Astrocyte (in vitro differentiated cells and primary cell): ENCODE measurements at regions not wholly inside any gene's neighbourhood (a gene's known extent, or its start where the extent isn't known, plus 50 kb on each side); places are given as distances from the start of the nearest gene placed in this dataset.
A peak's percentile ranks its signal among the peaks of the same experiment; 100 is the strongest.

Experiments used
- DNase-seq: peaks from one replicate; pipeline ENCODE4 v3.0.0-alpha.2; 2010; ENCODE audit warnings: low read depth
- FAIRE-seq: peaks from 2 replicates; lab custom pipeline; 2011; peaks lifted over from hg19 to GRCh38; lab: Jason Lieb, UNC
- H2AFZ ChIP-seq: 2 replicates; pipeline ENCODE4 v1.6.0; 2012; ENCODE audit warnings: low read depth, low read length, inconsistent platforms
- H3K27ac ChIP-seq: 2 replicates; pipeline ENCODE4 v1.5.1; 2011; ENCODE audit warnings: low read depth, low read length, inconsistent platforms
- H3K27me3 ChIP-seq: 2 replicates; pipeline ENCODE4 v1.6.0; 2011; ENCODE audit warnings: low read length, inconsistent platforms; ENCODE audit not compliant: insufficient read depth
- H3K36me3 ChIP-seq: 2 replicates; pipeline ENCODE4 v1.5.1; 2011; ENCODE audit warnings: low read length, inconsistent platforms; ENCODE audit not compliant: insufficient read depth
- H3K4me1 ChIP-seq: 2 replicates; pipeline ENCODE4 v1.5.1; 2011; ENCODE audit warnings: low read length, inconsistent platforms; ENCODE audit not compliant: insufficient read depth
- H3K4me2 ChIP-seq: 2 replicates; pipeline ENCODE4 v1.6.0; 2012; ENCODE audit warnings: low read length, inconsistent platforms
- H3K4me3 ChIP-seq: 2 replicates; pipeline ENCODE4 v1.5.1; 2011; ENCODE audit warnings: low read depth, mild to moderate bottlenecking, low read length, inconsistent platforms; ENCODE audit not compliant: insufficient read depth
- H3K79me2 ChIP-seq: 2 replicates; pipeline ENCODE4 v1.6.0; 2012; ENCODE audit warnings: mild to moderate bottlenecking, low read length, inconsistent platforms; ENCODE audit not compliant: insufficient read depth
- H3K9ac ChIP-seq: 2 replicates; pipeline ENCODE4 v1.6.0; 2012; ENCODE audit warnings: mild to moderate bottlenecking, low read length, inconsistent platforms
- H3K9me3 ChIP-seq: 2 replicates; pipeline ENCODE4 v1.5.1; 2012; ENCODE audit warnings: low read depth, mild to moderate bottlenecking, low read length, inconsistent platforms; ENCODE audit not compliant: insufficient read depth
- H4K20me1 ChIP-seq: 2 replicates; pipeline ENCODE4 v1.6.0; 2012; ENCODE audit warnings: low read length, inconsistent platforms; ENCODE audit not compliant: insufficient read depth
- H3K27ac Mint-ChIP-seq: one replicate; pipeline ENCODE4 v1.8.0; 2021; ENCODE audit warnings: mild to moderate bottlenecking, mixed read lengths; ENCODE audit not compliant: unreplicated experiment
- H3K27me3 Mint-ChIP-seq: one replicate; pipeline ENCODE4 v1.8.0; 2021; ENCODE audit warnings: low read depth, mixed read lengths; ENCODE audit not compliant: unreplicated experiment
- H3K36me3 Mint-ChIP-seq: one replicate; pipeline ENCODE4 v1.8.0; 2021; ENCODE audit warnings: low read depth, mixed read lengths; ENCODE audit not compliant: unreplicated experiment
- H3K4me1 Mint-ChIP-seq: one replicate; pipeline ENCODE4 v1.8.0; 2021; ENCODE audit warnings: low read depth, mixed read lengths; ENCODE audit not compliant: unreplicated experiment
- H3K4me3 Mint-ChIP-seq: one replicate; pipeline ENCODE4 v1.8.0; 2021; ENCODE audit warnings: mild to moderate bottlenecking, moderate library complexity, mixed read lengths; ENCODE audit not compliant: unreplicated experiment
- H3K9me3 Mint-ChIP-seq: one replicate; pipeline ENCODE4 v1.8.0; 2021; ENCODE audit warnings: mild to moderate bottlenecking, mixed read lengths; ENCODE audit not compliant: unreplicated experiment
- CTCF ChIP-seq: IDR thresholded peaks from 2 replicates; pipeline ENCODE4 v1.5.1; 2011; ENCODE audit warnings: low read depth, mild to moderate bottlenecking, inconsistent platforms, low read length, moderate library complexity; ENCODE audit not compliant: insufficient read depth
- EZH2 ChIP-seq: IDR thresholded peaks from 2 replicates; pipeline ENCODE4 v1.6.1; 2012; ENCODE audit warnings: mild to moderate bottlenecking, low read length, inconsistent platforms; ENCODE audit not compliant: insufficient read depth

GRCh38 chr6:121609281-121609680, 173.8 kb downstream of the GJA1 start:
- no peaks in the 10 kb centered on the region for H3K27me3 ChIP-seq
- Mint-ChIP-seq H3K36me3 (no peaks in the 10 kb centered on the region), H3K27ac (no peak overlapping the region), H3K9me3 (no peaks in the 10 kb centered on the region), H3K27me3 (no peaks in the 10 kb centered on the region), H3K4me1 (no peaks in the 10 kb centered on the region), H3K4me3 (no peak overlapping the region)
- FAIRE-seq (no peak), DNase-seq (no peak)
- TF ChIP-seq CTCF (no peak), EZH2 (no peak)
- H3K79me2 ChIP-seq: no peaks in the 10 kb centered on the region
- no peaks in the 10 kb centered on the region for H4K20me1 ChIP-seq
- no peaks in the 10 kb centered on the region for H3K9me3 ChIP-seq
- H3K9ac ChIP-seq: no peak overlapping the region
- H3K27ac ChIP-seq: no peak overlapping the region
- no peaks in the 10 kb centered on the region for H3K4me1 ChIP-seq
- no peak overlapping the region for H2AFZ ChIP-seq
- no peak overlapping the region for H3K4me2 ChIP-seq
- no peaks in the 10 kb centered on the region for H3K36me3 ChIP-seq
- H3K4me3 ChIP-seq: no peak overlapping the region

GRCh38 chr6:121612927-121613326, 177.5 kb downstream of the GJA1 start:
- H3K9me3 ChIP-seq: no peaks in the 10 kb centered on the region
- peak; percentile 56 for FAIRE-seq
- Mint-ChIP-seq H3K4me1 (peaks cover 7% of the 10 kb centered on the region), H3K36me3 (no peaks in the 10 kb centered on the region), H3K27ac (no peak overlapping the region), H3K27me3 (no peaks in the 10 kb centered on the region), H3K9me3 (no peaks in the 10 kb centered on the region), H3K4me3 (no peak overlapping the region)
- no peak overlapping the region for H3K4me3 ChIP-seq
- H3K27ac ChIP-seq: no peak overlapping the region
- no peak for DNase-seq
- H2AFZ ChIP-seq: no peak overlapping the region
- H3K27me3 ChIP-seq: no peaks in the 10 kb centered on the region
- H4K20me1 ChIP-seq: no peaks in the 10 kb centered on the region
- H3K4me1 ChIP-seq: no peaks in the 10 kb centered on the region
- no peaks in the 10 kb centered on the region for H3K79me2 ChIP-seq
- TF ChIP-seq CTCF (no peak), EZH2 (no peak)
- H3K36me3 ChIP-seq: no peaks in the 10 kb centered on the region
- H3K4me2 ChIP-seq: no peak overlapping the region
- no peak overlapping the region for H3K9ac ChIP-seq

- H3K27ac Mint-ChIP-seq: no peak overlapping the region
Measured at GRCh38 chr6:121614115-121614514, 178.7 kb downstream of the GJA1 start.

More at GRCh38 chr6:121614115-121614514, 178.7 kb downstream of the GJA1 start:
- FAIRE-seq: no peak
- Histone ChIP-seq H3K4me1 (no peaks in the 10 kb centered on the region), H3K4me3 (no peak overlapping the region), H3K27ac (no peak overlapping the region), H3K4me2 (no peak overlapping the region), H3K9ac (no peak overlapping the region), H3K79me2 (no peaks in the 10 kb centered on the region), H3K36me3 (no peaks in the 10 kb centered on the region), H2AFZ (no peak overlapping the region), H4K20me1 (no peaks in the 10 kb centered on the region), H3K27me3 (no peaks in the 10 kb centered on the region), H3K9me3 (no peaks in the 10 kb centered on the region)
- H3K4me3 Mint-ChIP-seq: no peak overlapping the region
- H3K27me3 Mint-ChIP-seq: no peaks in the 10 kb centered on the region
- no peak for DNase-seq
- H3K9me3 Mint-ChIP-seq: no peaks in the 10 kb centered on the region
- TF ChIP-seq CTCF: no peak
- no peak for TF ChIP-seq EZH2
- peaks cover 7% of the 10 kb centered on the region for H3K4me1 Mint-ChIP-seq
- H3K36me3 Mint-ChIP-seq: no peaks in the 10 kb centered on the region
